ENCODE measurements at regions not wholly inside any gene's neighbourhood (a gene's known extent, or its start where the extent isn't known, plus 50 kb on each side); places are given as distances from the start of the nearest gene placed in this dataset.

- TF ChIP-seq, protein P1, sequence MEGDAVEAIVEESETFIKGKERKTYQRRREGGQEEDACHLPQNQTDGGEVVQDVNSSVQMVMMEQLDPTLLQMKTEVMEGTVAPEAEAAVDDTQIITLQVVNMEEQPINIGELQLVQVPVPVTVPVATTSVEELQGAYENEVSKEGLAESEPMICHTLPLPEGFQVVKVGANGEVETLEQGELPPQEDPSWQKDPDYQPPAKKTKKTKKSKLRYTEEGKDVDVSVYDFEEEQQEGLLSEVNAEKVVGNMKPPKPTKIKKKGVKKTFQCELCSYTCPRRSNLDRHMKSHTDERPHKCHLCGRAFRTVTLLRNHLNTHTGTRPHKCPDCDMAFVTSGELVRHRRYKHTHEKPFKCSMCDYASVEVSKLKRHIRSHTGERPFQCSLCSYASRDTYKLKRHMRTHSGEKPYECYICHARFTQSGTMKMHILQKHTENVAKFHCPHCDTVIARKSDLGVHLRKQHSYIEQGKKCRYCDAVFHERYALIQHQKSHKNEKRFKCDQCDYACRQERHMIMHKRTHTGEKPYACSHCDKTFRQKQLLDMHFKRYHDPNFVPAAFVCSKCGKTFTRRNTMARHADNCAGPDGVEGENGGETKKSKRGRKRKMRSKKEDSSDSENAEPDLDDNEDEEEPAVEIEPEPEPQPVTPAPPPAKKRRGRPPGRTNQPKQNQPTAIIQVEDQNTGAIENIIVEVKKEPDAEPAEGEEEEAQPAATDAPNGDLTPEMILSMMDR (IDR thresholded peaks at IDR 0.05; ENCODE audit: insufficient read depth, low read depth, low read length) = no peak
- H3K4me3 ChIP-seq (ENCODE audit: low read depth, low read length) = no peak overlapping the region
- no peak for DNase-seq (ENCODE audit: low read depth)
Measured at GRCh38 chrX:13123857-13124345, 79.5 kb upstream of the FAM9C start.

GRCh38 chrX:13123247-13123856 is 78.9 kb upstream of the FAM9C start:
- TF ChIP-seq, protein P1 (IDR thresholded peaks at IDR 0.05; ENCODE audit: insufficient read depth, low read depth, low read length) = no peak
- H3K4me3 ChIP-seq (ENCODE audit: low read depth, low read length) = no peak overlapping the region
- DNase-seq (ENCODE audit: low read depth) = no peak

GRCh38 chrX:13121020-13121555 is 76.7 kb upstream of the FAM9C start:
- TF ChIP-seq, protein P1 (IDR thresholded peaks at IDR 0.05; ENCODE audit: insufficient read depth, low read depth, low read length) = no peak
- no peak for DNase-seq (ENCODE audit: low read depth)
- H3K4me3 ChIP-seq (ENCODE audit: low read depth, low read length) = no peak overlapping the region

DNA sequence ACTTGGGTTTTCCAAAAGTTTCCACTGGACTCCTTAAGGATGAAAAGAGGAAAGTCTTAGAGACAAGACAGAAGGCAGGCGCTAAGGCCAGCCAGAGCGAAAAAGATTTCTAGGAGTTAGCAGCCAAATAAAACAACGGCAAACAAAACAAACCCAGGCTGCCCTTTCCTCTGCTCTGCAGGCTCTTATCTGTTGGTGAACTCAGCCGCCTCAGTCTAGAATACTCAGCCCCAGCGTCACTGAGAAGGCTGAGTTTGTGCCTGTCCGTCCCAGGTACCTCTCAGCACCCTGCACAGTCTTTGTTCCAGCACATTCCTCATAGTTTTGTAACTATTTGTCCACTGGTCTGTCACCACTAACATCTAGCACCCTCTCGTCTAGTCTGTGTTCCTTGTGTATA is 75.6 kb upstream of the FAM9C start:
- TF ChIP-seq, protein P1 (IDR thresholded peaks at IDR 0.05; ENCODE audit: insufficient read depth, low read depth, low read length) = no peak
- peak; percentile 66 for DNase-seq (ENCODE audit: low read depth)
- no peak overlapping the region for H3K4me3 ChIP-seq (ENCODE audit: low read depth, low read length)

- H3K4me3 ChIP-seq (ENCODE audit: low read depth, low read length) = no peak overlapping the region
- DNase-seq (ENCODE audit: low read depth) = peak; percentile 65
- TF ChIP-seq, protein P1 (IDR thresholded peaks at IDR 0.05; ENCODE audit: insufficient read depth, low read depth, low read length) = no peak
Measured at GRCh38 chrX:13119386-13119785, 75.0 kb upstream of the FAM9C start.

- TF ChIP-seq, protein P1 (IDR thresholded peaks at IDR 0.05; ENCODE audit: insufficient read depth, low read depth, low read length) = no peak
- DNase-seq (ENCODE audit: low read depth) = no peak
- no peak overlapping the region for H3K4me3 ChIP-seq (ENCODE audit: low read depth, low read length)
Measured at GRCh38 chrX:13115146-13115855, 70.9 kb upstream of the FAM9C start.
